Lower lobe of right lung (tissue), 2 donors: ENCODE measurements at regions not wholly inside any gene's neighbourhood (a gene's known extent, or its start where the extent isn't known, plus 50 kb on each side); places are given as distances from the start of the nearest gene placed in this dataset.
"Not testable (repeated sequence)": the region's sequence is repeated elsewhere in the genome, so short reads cannot be mapped to it uniquely, and the experiment has no call there.

Source experiments
- ATAC-seq, 2 donors: fragments of 200-7000 bp; cut with Tn5 transposase; one replicate each; pipeline ENCODE4 v1.9.1; 2020 to 2022; ENCODE audit warnings: mild to moderate bottlenecking in 2 of 2, moderate library complexity in 2 of 2
- DNase-seq: peaks from one replicate; pipeline ENCODE4 v3.0.0-alpha.2; 2020
- H3K27ac ChIP-seq: fragments of 200-600 bp; one replicate; pipeline ENCODE4 v1.8.0; 2022
- H3K27me3 ChIP-seq: fragments of 200-600 bp; one replicate; pipeline ENCODE4 v1.8.0; 2022; ENCODE audit warnings: low read depth
- H3K36me3 ChIP-seq: fragments of 200-600 bp; one replicate; pipeline ENCODE4 v1.8.0; 2022; ENCODE audit warnings: mild to moderate bottlenecking
- H3K4me1 ChIP-seq: fragments of 200-600 bp; one replicate; pipeline ENCODE4 v1.8.0; 2022
- H3K4me3 ChIP-seq: fragments of 200-600 bp; one replicate; pipeline ENCODE4 v1.8.0; 2022; ENCODE audit warnings: mild to moderate bottlenecking
- H3K9me3 ChIP-seq: fragments of 200-600 bp; one replicate; pipeline ENCODE4 v1.8.0; 2022
- CTCF ChIP-seq: fragments of 200-600 bp; IDR thresholded peaks from one replicate; pipeline ENCODE4 v1.8.0; 2022; ENCODE audit warnings: antibody characterized with exemption, mild to moderate bottlenecking
- intact Hi-C: fragments of 100-400 bp; cut with DNase I; formaldehyde crosslinking; loops from one replicate; pipeline ENCODE4 v1.11.0; 2022
- donor health status: DM: no; HTN: yes; CAD: no; lungs with severe emphysema.

- Histone ChIP-seq H3K36me3 (no peaks in the 10 kb centered on the region), H3K4me3 (no peak overlapping the region), H3K4me1 (no peaks in the 10 kb centered on the region), H3K27ac (no peak overlapping the region), H3K9me3 (no peaks in the 10 kb centered on the region), H3K27me3 (no peaks in the 10 kb centered on the region)
- TF ChIP-seq CTCF, result no peak
- no peak for ATAC-seq
- intact Hi-C loops, result no loop called here
- DNase-seq, result no peak
Observed at GRCh38 chr4:179328627-179329026, 1886.4 kb upstream of the AGA start.

- ATAC-seq, result no peak
Observed at GRCh38 chr4:179331362-179331761, 1889.1 kb upstream of the AGA start.

GRCh38 chr4:179344861-179345260 is 1902.6 kb upstream of the AGA start:
- intact Hi-C loops, result no loop called here
- H3K4me1 ChIP-seq, result no peaks in the 10 kb centered on the region
- no peaks in the 10 kb centered on the region for H3K36me3 ChIP-seq
- TF ChIP-seq CTCF, result no peak
- DNase-seq (no peak), ATAC-seq (no peak)
- no peaks in the 10 kb centered on the region for H3K9me3 ChIP-seq
- H3K27me3 ChIP-seq, result no peaks in the 10 kb centered on the region
- H3K4me3 ChIP-seq, result no peak overlapping the region
- no peak overlapping the region for H3K27ac ChIP-seq

More at GRCh38 chr4:179331362-179331761, 1889.1 kb upstream of the AGA start:
- no peaks in the 10 kb centered on the region for H3K36me3 ChIP-seq
- intact Hi-C loops, result no loop called here
- no peak for TF ChIP-seq CTCF
- H3K27me3 ChIP-seq, result no peaks in the 10 kb centered on the region
- no peaks in the 10 kb centered on the region for H3K4me1 ChIP-seq
- H3K4me3 ChIP-seq, result no peak overlapping the region
- no peaks in the 10 kb centered on the region for H3K9me3 ChIP-seq
- no peak for DNase-seq
- H3K27ac ChIP-seq, result no peak overlapping the region

- intact Hi-C loops, result no loop called here
- Histone ChIP-seq H3K4me3 (no peak overlapping the region), H3K36me3 (no peaks in the 10 kb centered on the region), H3K4me1 (no peaks in the 10 kb centered on the region), H3K27ac (no peak overlapping the region), H3K27me3 (no peaks in the 10 kb centered on the region), H3K9me3 (no peaks in the 10 kb centered on the region)
- DNase-seq, result no peak
- no peak for ATAC-seq
- TF ChIP-seq CTCF, result no peak
Observed at GRCh38 chr4:179352221-179352620, 1910.0 kb upstream of the AGA start.

GRCh38 chr4:179353786-179354185 is 1911.5 kb upstream of the AGA start:
- H3K27ac ChIP-seq, result no peak overlapping the region
- H3K9me3 ChIP-seq, result no peaks in the 10 kb centered on the region
- H3K4me3 ChIP-seq, result no peak overlapping the region
- H3K36me3 ChIP-seq, result no peaks in the 10 kb centered on the region
- no peaks in the 10 kb centered on the region for H3K27me3 ChIP-seq
- no peak for TF ChIP-seq CTCF
- intact Hi-C loops, result no loop called here
- no peak for ATAC-seq
- no peaks in the 10 kb centered on the region for H3K4me1 ChIP-seq
- DNase-seq, result no peak

- no peaks in the 10 kb centered on the region for H3K27me3 ChIP-seq
- DNase-seq, result no peak
- no peak for ATAC-seq
- no peaks in the 10 kb centered on the region for H3K4me1 ChIP-seq
- H3K27ac ChIP-seq, result no peak overlapping the region
- TF ChIP-seq CTCF, result no peak
- no peaks in the 10 kb centered on the region for H3K36me3 ChIP-seq
- intact Hi-C loops, result no loop called here
- no peaks in the 10 kb centered on the region for H3K9me3 ChIP-seq
- no peak overlapping the region for H3K4me3 ChIP-seq
Observed at GRCh38 chr4:179361978-179362486, 1919.8 kb upstream of the AGA start.

GRCh38 chr4:179365932-179366331 is 1923.7 kb upstream of the AGA start:
- DNase-seq, H3K4me1 ChIP-seq, H3K36me3 ChIP-seq, H3K9me3 ChIP-seq, ATAC-seq, intact Hi-C loops, H3K27me3 ChIP-seq, H3K4me3 ChIP-seq, H3K27ac ChIP-seq: not testable (repeated sequence)
